Eye (tissue), 1 donor: ENCODE measurements at regions not wholly inside any gene's neighbourhood (a gene's known extent, or its start where the extent isn't known, plus 50 kb on each side); places are given as distances from the start of the nearest gene placed in this dataset.
"Not testable (repeated sequence)": the region's sequence is repeated elsewhere in the genome, so short reads cannot be mapped to it uniquely, and the experiment has no call there.

Experiments
- DNase-seq: peaks from one replicate; pipeline ENCODE4 v3.0.0-alpha.2; 2015

GRCh38 chr12:59404109-59404650, 191.6 kb upstream of the SLC16A7 start:
- DNase-seq = no peak

GRCh38 chr12:59403259-59403932, 192.4 kb upstream of the SLC16A7 start:
- DNase-seq = peak; percentile 90

- DNase-seq = no peak
Measured at GRCh38 chr12:59401862-59402261, 194.0 kb upstream of the SLC16A7 start.

DNA sequence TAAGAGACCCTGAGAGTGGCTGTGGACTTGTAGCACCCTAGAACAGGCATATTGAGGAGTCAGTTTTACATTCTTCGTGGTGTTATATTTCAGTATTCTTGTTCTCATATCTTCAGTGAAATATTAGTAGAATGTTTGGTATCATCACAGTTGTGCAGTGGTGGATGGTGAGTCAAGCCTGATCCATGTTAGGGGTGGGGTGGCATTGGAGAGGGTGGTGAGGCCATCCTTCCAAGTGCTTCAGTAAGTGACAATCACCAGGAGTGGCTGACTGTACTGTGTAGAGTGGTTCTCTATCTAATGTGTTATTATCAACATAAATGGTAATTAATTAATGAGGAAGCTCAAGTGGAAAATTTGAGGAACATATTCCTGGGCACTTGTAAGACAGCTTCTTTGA, 197.7 kb upstream of the SLC16A7 start:
- DNase-seq = no peak

DNA sequence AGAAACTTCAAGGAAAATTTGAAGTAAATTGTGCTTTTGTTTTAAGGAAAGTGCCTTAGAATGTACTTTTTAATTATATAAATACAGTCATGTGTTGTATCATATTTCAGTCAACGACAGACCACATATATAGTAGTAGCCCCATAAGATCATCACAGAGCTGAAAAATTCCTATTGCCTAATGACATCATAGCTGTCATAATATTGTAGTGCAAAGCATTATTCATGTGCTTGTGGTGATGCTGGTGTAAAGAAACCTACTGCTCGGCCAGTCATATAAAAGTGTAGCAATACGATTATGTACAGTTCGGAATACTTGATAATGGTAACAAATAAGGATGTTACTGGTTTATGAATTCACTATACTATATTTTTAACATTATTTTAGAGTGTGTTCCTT, 198.9 kb upstream of the SLC16A7 start:
- no peak for DNase-seq

DNA sequence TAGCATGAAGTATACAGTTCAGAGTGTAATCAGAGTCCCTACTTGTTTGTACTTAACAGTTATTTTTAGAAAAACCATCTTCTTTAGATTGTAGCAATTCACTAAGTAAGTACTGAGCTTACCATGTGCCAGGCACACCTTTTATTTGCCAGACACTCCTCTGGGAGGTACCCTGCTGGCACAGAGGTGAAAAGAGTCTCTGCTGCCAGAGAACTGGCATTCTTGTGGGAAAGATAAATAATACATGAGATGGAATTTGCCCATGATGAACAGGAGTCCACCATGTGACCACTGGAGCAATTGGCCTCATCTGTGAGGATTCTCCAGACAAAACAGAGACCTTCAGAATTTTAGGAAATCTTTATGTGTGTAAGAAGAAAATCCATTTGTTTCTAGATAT, 199.3 kb upstream of the SLC16A7 start:
- DNase-seq = no peak

DNA sequence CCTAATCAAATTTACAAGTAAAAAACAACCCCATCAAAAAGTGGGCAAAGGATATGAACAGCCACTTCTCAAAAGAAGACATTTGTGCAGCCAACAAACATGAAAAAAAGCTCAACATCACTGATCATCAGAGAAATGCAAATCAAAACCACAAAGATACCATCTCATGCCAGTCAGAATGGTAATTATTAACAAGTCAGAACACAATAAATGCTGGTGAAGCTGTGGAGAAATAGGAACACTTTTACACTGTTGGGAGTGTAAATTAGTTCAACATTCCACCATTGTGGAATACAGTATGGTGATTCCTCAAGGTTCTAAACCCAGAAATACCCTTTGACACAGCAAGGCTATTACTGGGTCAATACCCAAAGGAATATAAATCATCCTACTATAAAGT, 200.5 kb upstream of the SLC16A7 start:
- not testable (repeated sequence) for DNase-seq

DNA sequence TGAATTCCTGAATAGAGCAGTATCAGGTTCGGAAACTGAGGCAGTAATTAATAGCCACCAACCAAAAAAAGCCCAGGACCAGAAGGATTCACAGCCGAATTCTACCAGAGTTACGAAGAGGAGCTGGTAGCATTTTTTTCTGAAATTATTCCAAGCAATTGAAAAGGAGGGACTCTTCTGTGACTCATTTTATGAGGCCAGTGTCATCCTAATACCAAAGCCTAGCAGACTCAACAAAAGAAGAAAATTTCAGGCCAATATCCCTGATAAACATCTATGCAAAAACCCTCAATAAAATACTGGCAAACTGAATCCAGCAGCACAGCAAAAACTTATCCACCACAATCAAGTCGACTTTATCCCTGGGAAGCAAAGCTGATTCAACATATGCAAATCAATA, 202.3 kb upstream of the SLC16A7 start:
- DNase-seq = no peak

GRCh38 chr12:59389968-59390576, 205.8 kb upstream of the SLC16A7 start:
- no peak for DNase-seq

DNA sequence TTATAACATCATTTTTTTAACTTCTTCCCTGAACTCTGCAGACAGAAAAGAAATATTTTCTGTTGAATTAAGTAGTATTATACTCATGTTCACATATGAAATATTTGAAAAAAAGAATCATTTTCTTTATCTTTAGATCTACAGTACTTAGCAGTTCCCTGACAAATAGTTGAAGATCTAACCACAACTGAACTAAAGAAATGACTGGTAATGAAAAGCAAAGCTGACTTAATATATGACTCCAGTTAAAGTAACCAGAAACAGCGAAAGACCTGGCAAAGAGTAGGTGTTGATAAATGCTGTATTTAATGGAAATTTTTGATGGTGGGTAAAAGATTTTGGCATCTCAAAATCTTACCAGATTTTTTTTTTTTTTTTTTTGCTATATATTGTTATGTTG, 207.1 kb upstream of the SLC16A7 start:
- no peak for DNase-seq

- DNase-seq = no peak
Measured at GRCh38 chr12:59388176-59388575, 207.7 kb upstream of the SLC16A7 start.

DNA sequence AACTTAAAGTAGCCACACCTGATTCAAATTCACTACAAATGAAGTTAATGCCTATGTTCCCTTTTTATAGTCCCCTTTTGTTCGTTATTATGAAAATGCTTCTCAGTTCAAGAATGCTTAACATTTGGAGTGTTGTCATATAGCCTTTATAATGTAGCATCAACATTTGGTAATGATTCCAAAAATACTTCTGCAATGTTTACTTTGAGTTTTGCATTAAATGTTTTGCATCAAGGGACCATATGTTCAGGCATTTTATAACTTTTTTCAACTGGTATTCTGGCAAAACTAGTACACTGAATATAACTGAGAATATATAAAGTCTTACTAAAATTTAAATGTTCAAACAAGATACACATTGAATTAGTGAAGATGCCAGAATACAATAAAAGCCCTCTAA, 209.6 kb upstream of the SLC16A7 start:
- no peak for DNase-seq

GRCh38 chr12:59383079-59383822, 212.6 kb upstream of the SLC16A7 start:
- peak; percentile 39 for DNase-seq

GRCh38 chr12:59382282-59383078, 213.3 kb upstream of the SLC16A7 start:
- DNase-seq = no peak

DNA sequence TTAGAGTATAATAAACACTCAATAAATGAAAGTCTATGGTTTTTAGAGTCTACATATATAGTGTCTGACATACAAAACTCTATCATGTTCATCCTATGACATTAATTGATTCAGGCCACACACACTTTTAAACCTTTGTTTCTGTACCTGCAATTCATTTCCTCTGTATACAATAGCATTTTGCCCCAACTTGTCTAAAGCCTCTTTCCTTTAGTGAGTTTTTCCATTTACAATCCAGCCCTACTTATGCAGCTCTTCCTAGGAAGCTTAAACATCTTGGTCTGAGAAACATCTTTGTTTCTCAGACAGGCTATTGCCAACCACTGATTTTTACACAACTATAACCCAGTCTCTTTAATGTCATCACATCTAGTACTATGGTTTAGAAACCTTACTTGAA, 214.7 kb upstream of the SLC16A7 start:
- no peak for DNase-seq

GRCh38 chr12:59375633-59376032, 220.2 kb upstream of the SLC16A7 start:
- no peak for DNase-seq

- no peak for DNase-seq
Measured at GRCh38 chr12:59374783-59375182, 221.0 kb upstream of the SLC16A7 start.

DNA sequence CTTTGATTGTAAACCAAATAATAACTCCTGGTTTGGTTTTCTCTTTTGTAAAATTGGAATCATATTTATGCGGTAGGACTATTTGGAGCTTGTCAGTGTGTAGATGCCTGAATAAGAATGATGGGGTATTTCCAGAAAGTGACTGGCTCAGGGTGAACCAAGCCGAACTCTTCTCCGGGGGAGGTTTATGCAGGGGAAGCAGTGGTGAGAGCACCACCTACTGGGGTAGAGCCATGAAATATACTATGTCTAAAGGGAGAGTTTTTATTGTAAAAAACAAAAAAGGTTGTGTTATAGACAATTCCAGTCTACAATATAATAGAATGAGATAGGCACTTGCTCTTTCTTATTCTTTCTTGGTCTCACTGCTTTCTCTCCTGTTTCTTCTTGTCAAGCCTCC, 222.9 kb upstream of the SLC16A7 start:
- no peak for DNase-seq

- DNase-seq = no peak
Measured at GRCh38 chr12:59370933-59371332, 224.9 kb upstream of the SLC16A7 start.

DNA sequence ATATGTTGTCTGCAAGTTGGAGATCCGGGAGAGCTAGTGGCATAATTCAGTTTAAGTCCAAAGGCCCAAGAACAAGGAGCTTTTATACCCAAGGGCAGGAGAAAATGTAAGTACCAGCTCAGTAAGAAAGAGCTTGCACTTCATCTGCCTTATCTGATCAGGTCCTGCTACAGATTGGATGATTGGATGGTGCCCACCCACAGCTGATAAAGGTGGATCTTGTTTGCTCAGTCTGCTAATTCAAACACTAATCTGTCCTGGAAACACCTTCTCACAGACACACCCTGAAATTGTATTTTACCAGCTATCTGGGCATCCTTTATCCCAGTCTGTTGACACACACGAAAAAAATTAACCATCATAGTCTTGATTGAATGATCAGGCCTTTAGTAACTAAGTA, 230.7 kb upstream of the SLC16A7 start:
- no peak for DNase-seq

GRCh38 chr12:59357811-59358210, 238.0 kb upstream of the SLC16A7 start:
- no peak for DNase-seq

- DNase-seq = not testable (repeated sequence)
Measured at GRCh38 chr12:59346248-59346647, 249.6 kb upstream of the SLC16A7 start.

DNA sequence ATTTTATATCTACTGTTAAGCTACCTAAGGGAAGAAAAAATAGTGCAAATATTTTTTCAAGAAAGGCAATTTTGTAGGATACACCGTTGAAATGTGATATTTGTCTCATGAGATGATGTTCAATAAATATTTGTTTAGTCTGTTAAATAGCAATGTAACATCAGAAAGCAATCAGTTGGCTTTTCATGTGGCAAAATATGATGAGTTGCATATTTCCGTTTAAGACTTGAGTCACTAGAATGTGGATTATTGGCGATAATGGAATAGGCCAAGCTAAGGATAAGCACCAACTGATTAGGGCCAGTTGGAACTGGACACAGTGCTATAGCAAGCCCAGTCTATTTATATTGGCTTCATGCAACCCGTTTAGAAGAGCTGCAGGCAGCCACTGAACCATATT, 250.4 kb upstream of the SLC16A7 start:
- no peak for DNase-seq
